HG03108 (cell line): ENCODE measurements at regions not wholly inside any gene's neighbourhood (a gene's known extent, or its start where the extent isn't known, plus 50 kb on each side); places are given as distances from the start of the nearest gene placed in this dataset.
A peak's percentile ranks its signal among the peaks of the same experiment; 100 is the strongest.

ENCODE experiments used
- ATAC-seq: cut with Tn5 transposase; IDR thresholded peaks from one replicate; pipeline ENCODE4 v1.9.1; 2021; ENCODE audit warnings: moderate library complexity; ENCODE audit not compliant: unreplicated experiment

GRCh38 chr2:8623958-8624591 is 57.8 kb upstream of the ID2 start:
- no peak for ATAC-seq

GRCh38 chr2:8624855-8625398 is 56.9 kb upstream of the ID2 start:
- ATAC-seq, result no peak

- ATAC-seq, result no peak
Observed at GRCh38 chr2:8625399-8626300, 56.2 kb upstream of the ID2 start.

DNA sequence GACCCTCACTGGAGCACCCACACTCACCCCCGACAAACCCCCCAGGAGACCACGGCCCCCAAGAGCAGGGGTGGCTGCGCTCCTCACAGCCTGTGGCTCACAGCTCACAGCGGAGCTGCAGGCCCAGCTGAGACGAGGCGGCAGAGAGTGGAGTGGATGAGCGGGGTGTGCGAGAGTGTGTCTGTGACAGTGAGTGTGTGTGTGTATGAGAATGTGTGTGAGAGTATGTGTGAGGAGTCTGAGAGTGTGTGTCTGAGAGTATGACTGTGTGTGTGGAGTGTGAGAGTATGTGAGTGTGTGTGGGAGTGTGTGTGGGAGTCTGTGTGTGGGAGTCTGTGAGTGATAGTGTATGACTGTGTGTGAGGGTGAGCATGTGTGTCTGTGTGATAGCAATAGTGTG is 55.3 kb upstream of the ID2 start:
- no peak for ATAC-seq

- no peak for ATAC-seq
Observed at GRCh38 chr2:8627019-8627691, 54.7 kb upstream of the ID2 start.

DNA sequence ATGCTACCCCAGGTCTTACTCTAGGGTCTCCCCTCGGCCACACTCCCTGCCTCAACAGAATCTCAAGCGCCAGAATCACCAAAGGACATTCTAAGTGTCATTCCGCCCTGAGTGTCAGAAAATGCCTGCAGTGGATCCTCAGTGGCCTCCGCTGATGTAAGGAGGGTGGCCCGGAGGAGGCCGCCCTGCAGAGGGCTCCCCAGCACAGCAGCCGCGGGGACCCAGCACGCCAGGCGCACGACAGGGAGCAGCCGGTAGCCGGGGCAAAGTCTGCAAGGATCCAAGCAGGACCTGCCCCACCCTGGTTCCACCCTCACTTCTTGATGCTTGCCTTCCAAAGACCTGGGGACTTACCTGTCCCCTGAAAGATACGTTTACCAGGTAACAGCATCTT is 54.2 kb upstream of the ID2 start:
- no peak for ATAC-seq

DNA sequence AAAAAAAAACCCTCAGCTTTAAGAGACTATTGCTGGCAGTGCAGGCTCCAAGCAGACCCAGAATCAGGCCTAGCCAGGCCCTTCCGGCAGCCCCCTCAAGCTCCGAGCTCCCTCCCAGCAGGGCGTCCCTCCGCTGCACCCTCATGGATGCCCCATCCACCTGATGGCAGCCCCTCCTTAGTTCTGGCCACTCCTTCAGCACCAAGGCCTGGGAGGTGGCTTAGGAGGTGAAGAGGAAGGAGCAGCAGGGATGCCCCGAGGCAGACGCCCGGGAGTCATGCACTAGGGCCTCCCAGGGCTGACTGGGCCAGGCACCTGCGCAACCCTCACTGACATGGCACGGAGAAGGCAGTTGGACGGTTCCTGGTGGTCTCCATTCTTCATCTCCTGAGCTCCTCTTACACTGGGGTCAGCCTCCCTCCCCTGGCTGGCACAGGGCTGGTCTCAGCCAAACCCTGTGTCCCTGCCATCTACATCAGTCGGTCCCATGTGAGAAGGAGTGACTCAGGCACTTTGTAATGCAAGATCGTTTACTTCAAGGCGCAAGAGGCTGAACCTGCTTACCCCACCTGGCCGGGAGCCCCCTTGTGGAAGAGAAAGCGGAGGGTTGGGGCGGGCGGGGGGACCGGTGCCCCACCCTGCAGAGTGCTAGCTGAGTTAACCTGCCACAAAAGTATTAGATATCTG is 53.5 kb upstream of the ID2 start:
- ATAC-seq, result peak; percentile 23

DNA sequence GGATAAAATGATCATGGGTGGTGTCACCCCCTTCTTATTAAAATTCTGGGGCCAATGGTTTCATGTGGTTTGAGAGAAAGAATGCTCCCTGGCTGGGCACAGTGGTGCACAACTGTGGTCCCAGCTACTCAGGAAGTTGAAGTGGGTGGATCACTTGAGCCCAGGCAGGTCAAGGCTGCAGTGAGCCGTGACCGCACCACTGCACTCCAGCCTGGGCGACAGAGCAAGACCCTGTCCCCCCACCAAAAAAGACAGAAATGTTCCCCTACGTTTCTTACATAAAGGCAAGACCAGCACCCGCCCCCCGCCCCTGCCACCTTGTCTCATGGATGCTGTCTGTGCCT is 53.0 kb upstream of the ID2 start:
- ATAC-seq, result peak; percentile 71

DNA sequence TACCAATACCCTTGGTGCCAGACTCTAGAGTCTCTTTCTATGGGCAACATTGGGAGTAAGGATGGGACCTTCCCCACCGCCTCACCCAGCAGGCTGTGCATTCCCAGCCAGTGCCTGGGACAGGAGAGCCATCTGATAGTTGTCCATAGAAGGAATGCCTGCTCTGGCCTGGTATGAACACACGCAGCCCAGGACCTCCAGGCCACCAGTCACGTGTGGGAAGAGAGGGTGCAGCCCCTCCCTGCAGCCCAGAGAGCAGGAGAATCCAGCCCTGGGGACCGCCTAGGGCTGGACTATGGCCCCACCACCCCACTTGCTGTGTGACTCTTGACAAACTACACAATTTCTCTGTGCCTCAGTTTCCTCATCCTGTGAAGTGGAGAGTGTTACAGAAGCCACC is 52.5 kb upstream of the ID2 start:
- no peak for ATAC-seq

DNA sequence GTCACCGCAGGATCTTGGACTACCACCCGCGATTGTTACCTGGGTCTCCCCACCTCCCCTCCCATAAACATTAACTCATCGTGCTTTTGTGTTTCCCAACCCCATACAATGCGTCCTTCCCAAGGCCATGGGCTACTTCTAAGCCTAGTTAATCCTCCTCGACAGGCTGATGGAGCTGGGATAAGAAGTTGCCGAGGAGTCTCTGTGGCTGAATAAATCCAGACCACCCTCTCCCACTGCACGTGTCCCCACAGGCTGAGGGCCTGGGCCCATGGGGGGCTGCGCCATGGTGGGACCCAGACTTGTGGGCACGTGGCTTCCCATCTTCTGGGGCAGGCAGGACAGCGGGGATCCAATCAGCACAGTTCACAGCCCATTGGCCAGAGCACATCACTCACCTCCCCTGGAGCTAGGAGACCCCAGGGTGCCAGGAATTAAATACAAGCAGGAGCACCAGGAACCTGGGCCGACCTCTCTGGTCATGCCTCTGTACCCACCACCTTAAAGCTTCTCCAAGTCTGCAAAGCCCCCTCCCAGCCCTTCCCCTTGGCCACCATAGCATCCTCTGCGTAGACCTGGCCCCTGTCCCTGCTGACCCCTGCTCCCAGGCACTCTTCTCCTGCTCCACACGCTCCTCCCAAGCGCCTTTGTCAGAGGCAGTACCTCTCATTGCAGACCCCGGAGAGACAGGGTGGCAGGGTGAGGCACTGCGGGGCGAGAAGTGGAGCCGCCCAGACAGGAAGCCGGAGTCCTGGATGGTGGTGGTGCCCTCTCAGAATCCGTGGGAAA is 51.0 kb upstream of the ID2 start:
- ATAC-seq, result no peak

GRCh38 chr2:8631465-8632005 is 50.3 kb upstream of the ID2 start:
- no peak for ATAC-seq
